Gastrocnemius medialis (tissue), 4 donors: ENCODE measurements at regions not wholly inside any gene's neighbourhood (a gene's known extent, or its start where the extent isn't known, plus 50 kb on each side); places are given as distances from the start of the nearest gene placed in this dataset.

ENCODE experiments used
- ATAC-seq, 2 donors: fragments of 150-250 bp; one replicate each; pipeline ENCODE4 v1.9.1; 2016
- DNase-seq, 2 donors: peaks; one replicate each; pipeline ENCODE4 v3.0.0-alpha.2; 2019
- H3K27ac ChIP-seq, 4 donors: fragments of 200-600 bp; sonication (generic); 1 replicate in 1 of 4; 2 replicates in 3 of 4; pipeline ENCODE4 v1.5.1; 2016 to 2018; ENCODE audit warnings: mild to moderate bottlenecking in 2 of 4, moderate library complexity in 1 of 4
- H3K27me3 ChIP-seq, 3 donors: fragments of 200-600 bp; sonication (generic) in 2 of 3; 1 replicate in 1 of 3; 2 replicates in 2 of 3; pipeline versions ENCODE4 v1.5.1 to v1.6.0; 2016 to 2019; ENCODE audit warnings: mild to moderate bottlenecking in 1 of 3, moderate library complexity in 1 of 3
- H3K36me3 ChIP-seq, 2 donors: fragments of 200-600 bp; sonication (generic) in 1 of 2; one replicate each; pipeline ENCODE4 v1.5.1; 2017 to 2018
- H3K4me1 ChIP-seq, 2 donors: fragments of 200-600 bp; sonication (generic) in 1 of 2; one replicate each; pipeline ENCODE4 v1.5.1; 2016 to 2017; ENCODE audit warnings: mild to moderate bottlenecking in 2 of 2
- H3K4me3 ChIP-seq, 4 donors: fragments of 200-600 bp; sonication (generic) in 3 of 4; 1 replicate in 1 of 4; 2 replicates in 3 of 4; pipeline ENCODE4 v1.5.1; 2016 to 2019; ENCODE audit warnings: mild to moderate bottlenecking in 2 of 4
- H3K9me3 ChIP-seq, 3 donors: fragments of 200-600 bp; sonication (generic) in 2 of 3; 1 replicate in 1 of 3; 2 replicates in 2 of 3; pipeline ENCODE4 v1.5.1; 2016 to 2019
- CTCF ChIP-seq, 5 experiments: fragments of 450-650 bp in 3 of 5; fragments of 200-600 bp in 2 of 5; sonication (generic) in 2 of 5; IDR thresholded peaks in 4 of 5; conservative IDR thresholded peaks in 1 of 5; 1 replicate in 4 of 5; 2 replicates in 1 of 5; pipeline ENCODE4 v1.5.1; 2016 to 2019; ENCODE audit warnings: antibody characterized with exemption in 5 of 5, mild to moderate bottlenecking in 3 of 5, moderate library complexity in 3 of 5
- POLR2A ChIP-seq, 2 donors: fragments of 450-650 bp; IDR thresholded peaks; one replicate each; pipeline ENCODE4 v1.6.1; 2017; ENCODE audit warnings: antibody characterized with exemption in 2 of 2, mild to moderate bottlenecking in 2 of 2, moderate library complexity in 2 of 2
- in situ Hi-C, 4 donors: fragments of 200-750 bp; cut with MboI; loops; one replicate each; pipeline versions ENCODE4 v1.15.0 to v1.8.0; 2017; ENCODE audit warnings: low sequenced_read_pairs in 4 of 4
- intact Hi-C: fragments of 100-400 bp; cut with DNase I; formaldehyde crosslinking; loops from one replicate; pipeline ENCODE4 v1.15.1; 2023; ENCODE audit warnings: low total_unique reads

GRCh38 chr18:60966876-60967275 lies 366.4 kb upstream of the CDH20 start:
- in situ Hi-C loops, result no loop called here
- intact Hi-C loops, result no loop called here
- Histone ChIP-seq H3K4me1 (no peaks in the 10 kb centered on the region), H3K27ac (no peak overlapping the region), H3K36me3 (no peaks in the 10 kb centered on the region), H3K9me3 (no peaks in the 10 kb centered on the region), H3K4me3 (no peak overlapping the region), H3K27me3 (no peaks in the 10 kb centered on the region)
- ATAC-seq (no peak), DNase-seq (no peak)
- TF ChIP-seq POLR2A (IDR thresholded peaks at IDR 0.05) (no peak), CTCF (IDR thresholded peaks at IDR 0.05 in 4 of 5, conservative IDR thresholded peaks at IDR 0.05 in 1 of 5) (no peak)

GRCh38 chr18:60975420-60975819 lies 357.8 kb upstream of the CDH20 start:
- Histone ChIP-seq H3K9me3 (no peaks in the 10 kb centered on the region), H3K36me3 (no peaks in the 10 kb centered on the region), H3K4me3 (no peak overlapping the region), H3K27me3 (no peaks in the 10 kb centered on the region), H3K4me1 (no peaks in the 10 kb centered on the region), H3K27ac (no peak overlapping the region)
- ATAC-seq (no peak), DNase-seq (no peak)
- TF ChIP-seq CTCF (IDR thresholded peaks at IDR 0.05 in 4 of 5, conservative IDR thresholded peaks at IDR 0.05 in 1 of 5) (no peak), POLR2A (IDR thresholded peaks at IDR 0.05) (no peak)
- intact Hi-C loops (no loop called here), in situ Hi-C loops (no loop called here)

- DNase-seq, result no peak
- in situ Hi-C loops, result no loop called here
- TF ChIP-seq CTCF (IDR thresholded peaks at IDR 0.05 in 4 of 5, conservative IDR thresholded peaks at IDR 0.05 in 1 of 5), result no peak
- TF ChIP-seq POLR2A (IDR thresholded peaks at IDR 0.05), result no peak
- ATAC-seq, result no peak
- Histone ChIP-seq H3K4me1 (no peaks in the 10 kb centered on the region), H3K27me3 (no peaks in the 10 kb centered on the region), H3K36me3 (no peaks in the 10 kb centered on the region), H3K4me3 (no peak overlapping the region), H3K9me3 (no peaks in the 10 kb centered on the region), H3K27ac (no peak overlapping the region)
- intact Hi-C loops, result no loop called here
Measured at GRCh38 chr18:60976976-60977375, 356.3 kb upstream of the CDH20 start.

- no peak for DNase-seq
- TF ChIP-seq POLR2A (IDR thresholded peaks at IDR 0.05) (no peak), CTCF (IDR thresholded peaks at IDR 0.05 in 4 of 5, conservative IDR thresholded peaks at IDR 0.05 in 1 of 5) (no peak)
- Histone ChIP-seq H3K36me3 (no peaks in the 10 kb centered on the region), H3K4me3 (no peak overlapping the region), H3K9me3 (no peaks in the 10 kb centered on the region), H3K27me3 (no peaks in the 10 kb centered on the region), H3K27ac (no peak overlapping the region), H3K4me1 (no peaks in the 10 kb centered on the region)
- intact Hi-C loops, result no loop called here
- ATAC-seq, result no peak
- in situ Hi-C loops, result no loop called here
Measured at GRCh38 chr18:60978338-60978737, 354.9 kb upstream of the CDH20 start.

GRCh38 chr18:60980422-60981005 lies 352.7 kb upstream of the CDH20 start:
- Histone ChIP-seq H3K9me3 (no peaks in the 10 kb centered on the region), H3K27me3 (no peaks in the 10 kb centered on the region), H3K36me3 (no peaks in the 10 kb centered on the region), H3K4me3 (no peak overlapping the region), H3K4me1 (no peaks in the 10 kb centered on the region), H3K27ac (no peak overlapping the region)
- ATAC-seq (no peak), DNase-seq (no peak)
- intact Hi-C loops, result no loop called here
- TF ChIP-seq CTCF (IDR thresholded peaks at IDR 0.05 in 4 of 5, conservative IDR thresholded peaks at IDR 0.05 in 1 of 5) (no peak), POLR2A (IDR thresholded peaks at IDR 0.05) (no peak)
- in situ Hi-C loops, result no loop called here
